GM12878 (cell line): ENCODE measurements at regions not wholly inside any gene's neighbourhood (a gene's known extent, or its start where the extent isn't known, plus 50 kb on each side); places are given as distances from the start of the nearest gene placed in this dataset.

Experiments
- ATF7 ChIP-seq: fragments of 450-650 bp; IDR thresholded peaks from 2 replicates; pipeline ENCODE4 v1.6.1; 2016; ENCODE audit warnings: low read depth, mild to moderate bottlenecking
- BACH1 ChIP-seq: fragments of 450-650 bp; IDR thresholded peaks from 2 replicates; pipeline ENCODE4 v1.6.1; 2017; ENCODE audit warnings: mild to moderate bottlenecking, borderline replicate concordance
- BHLHE40 ChIP-seq, 2 experiments: fragments of 450-650 bp in 1 of 2; IDR thresholded peaks; 2 replicates each; pipeline ENCODE4 v1.6.1; 2011 to 2017; ENCODE audit warnings: low read depth in 2 of 2, borderline replicate concordance in 1 of 2, improper control_type of control experiment in 1 of 2, low read length in 1 of 2, mild to moderate bottlenecking in 1 of 2
- CHD1 ChIP-seq: IDR thresholded peaks from 2 replicates; pipeline ENCODE4 v1.6.1; 2012; ENCODE audit warnings: low read depth, low read length, improper control_type of control experiment
- CHD2 ChIP-seq: IDR thresholded peaks from 2 replicates; pipeline ENCODE4 v1.6.1; 2011; ENCODE audit warnings: low read depth, low read length, improper control_type of control experiment, borderline replicate concordance
- CREB1 ChIP-seq: IDR thresholded peaks from 2 replicates; pipeline ENCODE4 v1.6.1; 2012; ENCODE audit warnings: low read depth, mild to moderate bottlenecking, inconsistent platforms
- EGR1 ChIP-seq, 2 experiments: IDR thresholded peaks; 1 replicate in 1 of 2; 2 replicates in 1 of 2; pipeline ENCODE4 v1.6.1; 2011 to 2012; ENCODE audit warnings: low read depth in 2 of 2, low read length in 2 of 2, borderline replicate concordance in 1 of 2, mild to moderate bottlenecking in 1 of 2, moderate library complexity in 1 of 2
- ESRRA ChIP-seq: IDR thresholded peaks from 2 replicates; pipeline ENCODE4 v1.6.1; 2012; ENCODE audit warnings: mild to moderate bottlenecking, low read length, improper control_type of control experiment
- GATAD2B ChIP-seq: fragments of 450-650 bp; conservative IDR thresholded peaks from 2 replicates; pipeline ENCODE4 v1.6.1; 2017; ENCODE audit warnings: low read depth, mild to moderate bottlenecking, moderate library complexity
- HDGF ChIP-seq: fragments of 450-650 bp; IDR thresholded peaks from 2 replicates; pipeline ENCODE4 v1.6.1; 2016; ENCODE audit warnings: antibody characterized with exemption
- LARP7 ChIP-seq: fragments of 450-650 bp; IDR thresholded peaks from 2 replicates; pipeline ENCODE4 v1.6.1; 2017; ENCODE audit warnings: mild to moderate bottlenecking
- MTA2 ChIP-seq: fragments of 450-650 bp; IDR thresholded peaks from 2 replicates; pipeline ENCODE4 v1.6.1; 2016; ENCODE audit warnings: low read depth, mild to moderate bottlenecking, moderate library complexity
- RB1 ChIP-seq: fragments of 450-650 bp; formaldehyde crosslinking; IDR thresholded peaks from 2 replicates; pipeline ENCODE4 v1.6.1; 2017; ENCODE audit warnings: mild to moderate bottlenecking, borderline replicate concordance
- SIX5 ChIP-seq: IDR thresholded peaks from 2 replicates; pipeline ENCODE4 v1.6.1; 2011; ENCODE audit warnings: mild to moderate bottlenecking, low read depth, low read length, moderate library complexity; ENCODE audit not compliant: severe bottlenecking
- STAT3 ChIP-seq: IDR thresholded peaks from 2 replicates; pipeline ENCODE4 v1.6.1; 2011; ENCODE audit warnings: low read depth, low read length, improper control_type of control experiment
- TCF7 ChIP-seq: IDR thresholded peaks from 2 replicates; pipeline ENCODE4 v1.6.1; 2014; ENCODE audit warnings: antibody characterized with exemption, borderline replicate concordance
- ZSCAN29 ChIP-seq: fragments of 450-650 bp; IDR thresholded peaks from 2 replicates; pipeline ENCODE4 v1.6.1; 2017; ENCODE audit warnings: mild to moderate bottlenecking, moderate library complexity
- TF ChIP-seq, protein P1 (sequence below): fragments of 150-350 bp; IDR thresholded peaks from 2 replicates; pipeline ENCODE4 v1.6.1; 2016; ENCODE audit warnings: low read depth, low read length
- TF ChIP-seq, protein P2 (sequence below): IDR thresholded peaks from 2 replicates; pipeline ENCODE4 v1.6.1; 2012; ENCODE audit warnings: low read depth, low read length, improper control_type of control experiment

DNA sequence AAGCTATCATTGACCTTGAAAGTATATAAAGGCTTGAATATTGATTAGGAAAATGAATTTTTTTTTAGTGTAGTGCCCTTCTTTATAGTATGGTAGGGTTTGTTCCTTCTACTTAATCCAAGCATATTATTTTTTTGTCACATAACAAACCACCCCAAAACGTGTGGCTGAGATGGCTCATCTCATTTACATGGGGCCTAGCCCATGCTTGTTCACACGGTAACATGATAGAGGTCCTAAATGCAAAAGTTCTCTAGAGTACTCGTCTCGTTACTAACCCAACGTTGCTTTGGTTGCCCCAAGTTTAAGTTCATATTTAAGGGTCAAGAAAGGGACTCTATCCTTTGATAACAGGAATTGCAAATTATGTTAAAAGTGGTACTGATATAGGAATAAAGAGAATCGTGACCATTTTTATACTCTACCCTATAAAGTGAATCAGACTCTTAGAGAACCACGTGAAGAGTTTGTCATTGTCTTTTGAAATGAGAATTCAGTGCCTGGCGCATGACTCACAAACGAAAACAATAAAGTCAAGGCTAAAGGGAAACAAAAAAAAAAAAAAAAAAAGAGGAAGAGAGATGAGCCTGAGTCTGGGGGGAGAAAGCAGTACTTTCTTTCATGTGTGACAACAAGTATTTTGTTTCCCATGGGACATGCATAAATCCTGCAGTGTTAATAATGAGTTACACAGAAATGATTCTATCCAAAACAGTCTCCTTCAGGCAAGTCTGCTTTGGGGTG is 402.8 kb upstream of the NWD2 start (continued):
- TF ChIP-seq, protein P1, sequence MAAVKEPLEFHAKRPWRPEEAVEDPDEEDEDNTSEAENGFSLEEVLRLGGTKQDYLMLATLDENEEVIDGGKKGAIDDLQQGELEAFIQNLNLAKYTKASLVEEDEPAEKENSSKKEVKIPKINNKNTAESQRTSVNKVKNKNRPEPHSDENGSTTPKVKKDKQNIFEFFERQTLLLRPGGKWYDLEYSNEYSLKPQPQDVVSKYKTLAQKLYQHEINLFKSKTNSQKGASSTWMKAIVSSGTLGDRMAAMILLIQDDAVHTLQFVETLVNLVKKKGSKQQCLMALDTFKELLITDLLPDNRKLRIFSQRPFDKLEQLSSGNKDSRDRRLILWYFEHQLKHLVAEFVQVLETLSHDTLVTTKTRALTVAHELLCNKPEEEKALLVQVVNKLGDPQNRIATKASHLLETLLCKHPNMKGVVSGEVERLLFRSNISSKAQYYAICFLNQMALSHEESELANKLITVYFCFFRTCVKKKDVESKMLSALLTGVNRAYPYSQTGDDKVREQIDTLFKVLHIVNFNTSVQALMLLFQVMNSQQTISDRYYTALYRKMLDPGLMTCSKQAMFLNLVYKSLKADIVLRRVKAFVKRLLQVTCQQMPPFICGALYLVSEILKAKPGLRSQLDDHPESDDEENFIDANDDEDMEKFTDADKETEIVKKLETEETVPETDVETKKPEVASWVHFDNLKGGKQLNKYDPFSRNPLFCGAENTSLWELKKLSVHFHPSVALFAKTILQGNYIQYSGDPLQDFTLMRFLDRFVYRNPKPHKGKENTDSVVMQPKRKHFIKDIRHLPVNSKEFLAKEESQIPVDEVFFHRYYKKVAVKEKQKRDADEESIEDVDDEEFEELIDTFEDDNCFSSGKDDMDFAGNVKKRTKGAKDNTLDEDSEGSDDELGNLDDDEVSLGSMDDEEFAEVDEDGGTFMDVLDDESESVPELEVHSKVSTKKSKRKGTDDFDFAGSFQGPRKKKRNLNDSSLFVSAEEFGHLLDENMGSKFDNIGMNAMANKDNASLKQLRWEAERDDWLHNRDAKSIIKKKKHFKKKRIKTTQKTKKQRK, result no peak
- TF ChIP-seq LARP7, result no peak
- no peak for TF ChIP-seq EGR1 (IDR thresholded peaks at IDR 0.05; ENCODE audit: borderline replicate concordance in 1 of 2, low read depth in 2 of 2, low read length in 2 of 2)
- no peak for TF ChIP-seq ESRRA
- TF ChIP-seq STAT3, result no peak
- no peak for TF ChIP-seq ZSCAN29
- TF ChIP-seq ATF7, result peak; percentile 86
- no peak for TF ChIP-seq CHD1
- TF ChIP-seq MTA2, result peak; percentile 80
- no peak for TF ChIP-seq HDGF
- no peak for TF ChIP-seq SIX5
- peak; percentile 53 to 79 for TF ChIP-seq BHLHE40 (IDR thresholded peaks at IDR 0.05; ENCODE audit: borderline replicate concordance in 1 of 2, low read depth in 2 of 2, low read length in 1 of 2)
- TF ChIP-seq BACH1, result no peak
- TF ChIP-seq GATAD2B, result no peak
- no peak for TF ChIP-seq CREB1
- 0 out of 2 replicates have a peak, but pooled peaks have one; percentile 31 for TF ChIP-seq TCF7
- TF ChIP-seq CHD2, result peak; percentile 56; the same call in 1 of the 2 replicates
- no peak for TF ChIP-seq RB1
- TF ChIP-seq, protein P2, sequence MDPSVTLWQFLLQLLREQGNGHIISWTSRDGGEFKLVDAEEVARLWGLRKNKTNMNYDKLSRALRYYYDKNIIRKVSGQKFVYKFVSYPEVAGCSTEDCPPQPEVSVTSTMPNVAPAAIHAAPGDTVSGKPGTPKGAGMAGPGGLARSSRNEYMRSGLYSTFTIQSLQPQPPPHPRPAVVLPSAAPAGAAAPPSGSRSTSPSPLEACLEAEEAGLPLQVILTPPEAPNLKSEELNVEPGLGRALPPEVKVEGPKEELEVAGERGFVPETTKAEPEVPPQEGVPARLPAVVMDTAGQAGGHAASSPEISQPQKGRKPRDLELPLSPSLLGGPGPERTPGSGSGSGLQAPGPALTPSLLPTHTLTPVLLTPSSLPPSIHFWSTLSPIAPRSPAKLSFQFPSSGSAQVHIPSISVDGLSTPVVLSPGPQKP, result no peak
